Renal cortical epithelial cell (primary cell): ENCODE measurements at regions not wholly inside any gene's neighbourhood (a gene's known extent, or its start where the extent isn't known, plus 50 kb on each side); places are given as distances from the start of the nearest gene placed in this dataset.
"Not testable (repeated sequence)": the region's sequence is repeated elsewhere in the genome, so short reads cannot be mapped to it uniquely, and the experiment has no call there.

ENCODE experiments used
- DNase-seq: peaks from one replicate; pipeline ENCODE4 v3.0.0-alpha.2; 2011; ENCODE audit warnings: low read depth

- DNase-seq, result no peak
Observed at GRCh38 chr7:124247691-124248090, 214.8 kb upstream of the TMEM229A start.

GRCh38 chr7:124246262-124246863 lies 213.5 kb upstream of the TMEM229A start:
- DNase-seq, result peak; percentile 3

GRCh38 chr7:124244469-124244868 lies 211.6 kb upstream of the TMEM229A start:
- DNase-seq, result not testable (repeated sequence)

GRCh38 chr7:124219681-124220080 lies 186.8 kb upstream of the TMEM229A start:
- no peak for DNase-seq

GRCh38 chr7:124208642-124209041 lies 175.8 kb upstream of the TMEM229A start:
- DNase-seq, result no peak

GRCh38 chr7:124208173-124208572 lies 175.3 kb upstream of the TMEM229A start:
- DNase-seq, result no peak

GRCh38 chr7:124205526-124205925 lies 172.7 kb upstream of the TMEM229A start:
- DNase-seq, result no peak

- no peak for DNase-seq
Observed at GRCh38 chr7:124202546-124202945, 169.7 kb upstream of the TMEM229A start.

- DNase-seq, result no peak
Observed at GRCh38 chr7:124201768-124202349, 169.0 kb upstream of the TMEM229A start.

- no peak for DNase-seq
Observed at GRCh38 chr7:124196519-124196918, 163.7 kb upstream of the TMEM229A start.

GRCh38 chr7:124192885-124193284 lies 160.0 kb upstream of the TMEM229A start:
- no peak for DNase-seq

- DNase-seq, result no peak
Observed at GRCh38 chr7:124191713-124192112, 158.8 kb upstream of the TMEM229A start.

GRCh38 chr7:124191030-124191429 lies 158.2 kb upstream of the TMEM229A start:
- no peak for DNase-seq

- no peak for DNase-seq
Observed at GRCh38 chr7:124188576-124188975, 155.7 kb upstream of the TMEM229A start.

GRCh38 chr7:124187962-124188361 lies 155.1 kb upstream of the TMEM229A start:
- no peak for DNase-seq

GRCh38 chr7:124183649-124184048 lies 150.8 kb upstream of the TMEM229A start:
- DNase-seq, result no peak

GRCh38 chr7:124179641-124180040 lies 146.8 kb upstream of the TMEM229A start:
- no peak for DNase-seq

GRCh38 chr7:124177891-124178290 lies 145.0 kb upstream of the TMEM229A start:
- DNase-seq, result no peak

GRCh38 chr7:124171812-124172211 lies 138.9 kb upstream of the TMEM229A start:
- DNase-seq, result not testable (repeated sequence)

GRCh38 chr7:124171068-124171467 lies 138.2 kb upstream of the TMEM229A start:
- DNase-seq, result peak; percentile 2

GRCh38 chr7:124168616-124169015 lies 135.7 kb upstream of the TMEM229A start:
- DNase-seq, result no peak

GRCh38 chr7:124162667-124163066 lies 129.8 kb upstream of the TMEM229A start:
- DNase-seq, result peak; percentile 2

- peak; percentile 42 for DNase-seq
Observed at GRCh38 chr7:124155432-124156022, 122.7 kb upstream of the TMEM229A start.
